ENCODE measurements at regions not wholly inside any gene's neighbourhood (a gene's known extent, or its start where the extent isn't known, plus 50 kb on each side); places are given as distances from the start of the nearest gene placed in this dataset.

DNA sequence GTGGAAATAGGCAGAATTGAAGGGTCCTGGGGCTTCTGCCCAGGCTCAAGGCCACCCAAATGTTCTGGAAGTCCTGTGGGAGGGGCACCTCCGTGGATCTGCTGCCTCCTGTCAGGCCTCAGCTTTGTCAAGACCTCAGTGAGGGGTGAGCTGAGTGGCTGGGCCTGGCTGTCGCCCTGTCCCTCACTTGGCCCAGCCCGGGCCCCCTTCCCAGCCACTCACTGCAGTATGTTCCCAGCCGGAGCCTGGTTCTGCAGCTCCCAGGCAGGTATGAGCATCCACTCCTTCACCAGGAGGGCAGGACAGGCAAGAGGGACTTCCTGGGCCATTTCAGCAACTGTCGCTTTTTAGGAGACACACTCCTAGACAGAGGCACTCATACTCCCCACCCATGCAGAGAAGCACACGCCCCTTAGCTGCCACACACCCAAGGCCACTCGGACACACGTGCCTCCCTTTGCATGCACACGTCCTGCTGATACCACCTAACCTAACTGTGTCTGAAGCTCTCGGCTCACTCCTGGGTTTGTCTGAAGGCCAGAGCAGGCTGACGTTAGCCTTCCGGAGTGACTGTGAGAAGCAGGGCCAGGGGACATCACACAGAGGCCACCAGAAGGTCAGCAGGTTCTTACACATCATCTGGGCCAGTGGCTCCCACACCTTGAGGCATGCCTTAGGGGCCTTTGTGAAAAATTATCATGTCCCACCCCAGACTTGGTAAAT, 72.2 kb upstream of the COL13A1 start:
- no peak for DNase-seq (ENCODE audit: insufficient read length, low spot score)

DNA sequence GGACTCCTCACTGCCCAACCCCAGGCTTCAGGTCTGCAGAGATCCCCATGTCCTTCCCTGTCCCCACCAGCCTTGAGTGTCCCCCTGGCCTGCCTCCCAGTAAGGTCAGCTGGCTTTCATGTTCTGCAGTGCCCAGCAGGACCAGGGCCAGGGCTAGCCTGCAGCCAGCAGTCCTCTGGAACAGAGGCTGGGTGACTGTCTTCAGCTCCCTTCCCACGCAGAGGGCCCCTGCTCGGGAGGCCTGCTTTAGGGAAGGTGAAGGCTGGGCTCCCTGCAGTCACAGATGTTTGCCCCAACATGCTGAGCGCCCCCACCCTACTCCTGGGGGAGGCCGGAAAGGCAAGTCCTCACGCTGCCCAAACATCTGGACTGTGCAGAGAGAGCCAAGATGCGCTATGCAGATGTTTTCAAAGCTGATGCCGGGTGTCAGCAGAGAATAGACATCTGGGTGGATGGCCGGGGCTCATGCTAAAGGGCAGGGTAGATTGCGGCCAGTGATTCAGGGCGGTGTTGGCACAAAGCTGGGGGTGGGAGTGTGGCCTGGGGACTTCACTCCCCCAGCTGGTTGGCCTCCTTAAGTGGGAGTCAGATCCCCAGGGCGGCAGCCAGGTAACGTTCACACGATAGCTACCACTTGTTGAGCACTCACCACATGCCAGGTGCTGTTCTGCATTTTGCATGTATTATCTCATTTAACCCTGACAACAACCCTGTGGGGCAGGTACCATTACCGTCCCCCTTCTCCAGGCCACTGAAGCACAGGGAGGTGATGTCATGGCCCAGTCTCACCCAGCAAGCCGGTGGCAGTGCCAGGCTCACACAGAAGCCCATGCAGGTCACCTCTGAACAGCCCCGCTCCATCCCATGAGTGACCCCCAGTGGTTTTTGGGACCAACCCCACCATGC, 71.2 kb upstream of the COL13A1 start:
- no peak for DNase-seq (ENCODE audit: insufficient read length, low spot score)
- no peak for FAIRE-seq
- TF ChIP-seq, protein P1, sequence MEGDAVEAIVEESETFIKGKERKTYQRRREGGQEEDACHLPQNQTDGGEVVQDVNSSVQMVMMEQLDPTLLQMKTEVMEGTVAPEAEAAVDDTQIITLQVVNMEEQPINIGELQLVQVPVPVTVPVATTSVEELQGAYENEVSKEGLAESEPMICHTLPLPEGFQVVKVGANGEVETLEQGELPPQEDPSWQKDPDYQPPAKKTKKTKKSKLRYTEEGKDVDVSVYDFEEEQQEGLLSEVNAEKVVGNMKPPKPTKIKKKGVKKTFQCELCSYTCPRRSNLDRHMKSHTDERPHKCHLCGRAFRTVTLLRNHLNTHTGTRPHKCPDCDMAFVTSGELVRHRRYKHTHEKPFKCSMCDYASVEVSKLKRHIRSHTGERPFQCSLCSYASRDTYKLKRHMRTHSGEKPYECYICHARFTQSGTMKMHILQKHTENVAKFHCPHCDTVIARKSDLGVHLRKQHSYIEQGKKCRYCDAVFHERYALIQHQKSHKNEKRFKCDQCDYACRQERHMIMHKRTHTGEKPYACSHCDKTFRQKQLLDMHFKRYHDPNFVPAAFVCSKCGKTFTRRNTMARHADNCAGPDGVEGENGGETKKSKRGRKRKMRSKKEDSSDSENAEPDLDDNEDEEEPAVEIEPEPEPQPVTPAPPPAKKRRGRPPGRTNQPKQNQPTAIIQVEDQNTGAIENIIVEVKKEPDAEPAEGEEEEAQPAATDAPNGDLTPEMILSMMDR (IDR thresholded peaks at IDR 0.05; ENCODE audit: insufficient read depth, missing control alignments): no peak

More for the DNA sequence above, 72.2 kb upstream of the COL13A1 start:
- FAIRE-seq: no peak
- TF ChIP-seq, protein P1 (IDR thresholded peaks at IDR 0.05; ENCODE audit: insufficient read depth, missing control alignments): no peak

DNA sequence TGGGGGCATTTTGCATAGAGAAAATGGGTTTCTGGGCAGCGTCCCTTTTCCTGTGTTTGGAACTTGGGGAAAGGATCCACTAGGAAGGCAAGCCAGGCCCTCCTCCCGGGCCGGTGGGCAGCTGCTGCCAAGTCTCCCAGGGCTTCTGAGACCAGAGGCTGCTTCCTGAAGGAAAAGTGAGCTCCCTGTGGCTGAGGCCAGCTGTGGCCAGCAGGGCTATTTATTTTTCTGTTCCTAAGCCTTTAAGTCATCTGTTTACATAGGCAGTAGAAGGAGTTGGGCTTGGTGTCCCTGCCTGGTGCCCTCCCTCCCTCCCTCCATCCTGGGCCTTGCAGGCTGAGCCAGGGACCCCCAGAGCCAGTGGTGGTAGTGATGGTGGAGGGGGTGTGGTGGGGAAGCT, 70.5 kb upstream of the COL13A1 start:
- no peak for DNase-seq (ENCODE audit: insufficient read length, low spot score)
- TF ChIP-seq, protein P1 (IDR thresholded peaks at IDR 0.05; ENCODE audit: insufficient read depth, missing control alignments): no peak
- FAIRE-seq: no peak

DNA sequence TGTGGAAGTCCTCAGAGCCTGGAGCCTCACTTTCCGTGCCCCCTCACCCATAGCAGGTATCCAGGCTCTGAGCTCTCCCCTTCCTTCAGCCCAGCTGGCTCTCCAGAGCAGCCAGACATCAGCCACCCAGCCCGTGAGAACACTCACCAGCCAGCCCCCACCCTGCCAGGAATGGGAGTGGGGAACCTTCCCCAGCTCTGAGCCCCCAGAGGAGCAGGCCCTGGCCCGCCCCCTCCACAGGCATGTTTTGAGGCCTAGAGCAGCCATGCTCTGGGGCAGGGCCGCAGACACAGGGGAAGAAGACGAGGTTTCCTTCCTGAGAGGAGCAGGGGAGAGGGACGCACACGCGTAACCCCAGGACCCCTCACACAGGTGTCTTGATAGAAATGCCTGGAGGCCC, 70.0 kb upstream of the COL13A1 start:
- DNase-seq (ENCODE audit: insufficient read length, low spot score) (no peak), FAIRE-seq (no peak)
- TF ChIP-seq, protein P1 (IDR thresholded peaks at IDR 0.05; ENCODE audit: insufficient read depth, missing control alignments): no peak

- no peak for FAIRE-seq
- TF ChIP-seq, protein P1 (IDR thresholded peaks at IDR 0.05; ENCODE audit: insufficient read depth, missing control alignments): no peak
- DNase-seq (ENCODE audit: insufficient read length, low spot score): no peak
Observed at GRCh38 chr10:69732147-69732825, 69.4 kb upstream of the COL13A1 start.

GRCh38 chr10:69732826-69733150, 68.9 kb upstream of the COL13A1 start:
- TF ChIP-seq, protein P1 (IDR thresholded peaks at IDR 0.05; ENCODE audit: insufficient read depth, missing control alignments): no peak
- DNase-seq (ENCODE audit: insufficient read length, low spot score) (no peak), FAIRE-seq (no peak)
